ENCODE measurements at regions not wholly inside any gene's neighbourhood (a gene's known extent, or its start where the extent isn't known, plus 50 kb on each side); places are given as distances from the start of the nearest gene placed in this dataset.

- TF ChIP-seq, protein P1, sequence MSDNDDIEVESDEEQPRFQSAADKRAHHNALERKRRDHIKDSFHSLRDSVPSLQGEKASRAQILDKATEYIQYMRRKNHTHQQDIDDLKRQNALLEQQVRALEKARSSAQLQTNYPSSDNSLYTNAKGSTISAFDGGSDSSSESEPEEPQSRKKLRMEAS (IDR thresholded peaks at IDR 0.05; ENCODE audit: insufficient read depth, insufficient read length) = no peak
- TF ChIP-seq, protein P2, sequence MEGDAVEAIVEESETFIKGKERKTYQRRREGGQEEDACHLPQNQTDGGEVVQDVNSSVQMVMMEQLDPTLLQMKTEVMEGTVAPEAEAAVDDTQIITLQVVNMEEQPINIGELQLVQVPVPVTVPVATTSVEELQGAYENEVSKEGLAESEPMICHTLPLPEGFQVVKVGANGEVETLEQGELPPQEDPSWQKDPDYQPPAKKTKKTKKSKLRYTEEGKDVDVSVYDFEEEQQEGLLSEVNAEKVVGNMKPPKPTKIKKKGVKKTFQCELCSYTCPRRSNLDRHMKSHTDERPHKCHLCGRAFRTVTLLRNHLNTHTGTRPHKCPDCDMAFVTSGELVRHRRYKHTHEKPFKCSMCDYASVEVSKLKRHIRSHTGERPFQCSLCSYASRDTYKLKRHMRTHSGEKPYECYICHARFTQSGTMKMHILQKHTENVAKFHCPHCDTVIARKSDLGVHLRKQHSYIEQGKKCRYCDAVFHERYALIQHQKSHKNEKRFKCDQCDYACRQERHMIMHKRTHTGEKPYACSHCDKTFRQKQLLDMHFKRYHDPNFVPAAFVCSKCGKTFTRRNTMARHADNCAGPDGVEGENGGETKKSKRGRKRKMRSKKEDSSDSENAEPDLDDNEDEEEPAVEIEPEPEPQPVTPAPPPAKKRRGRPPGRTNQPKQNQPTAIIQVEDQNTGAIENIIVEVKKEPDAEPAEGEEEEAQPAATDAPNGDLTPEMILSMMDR (IDR thresholded peaks at IDR 0.05; ENCODE audit: extremely low read depth in 1 of 2, insufficient read depth in 1 of 2, low read depth in 1 of 2, low read length in 2 of 2) = no peak
These were observed 899.3 kb downstream of the SORCS3 start for GRCh38 chr10:105540381-105540780.

Measured in endothelial cell of umbilical vein (primary cell).